Omental fat pad (tissue), 3 donors: ENCODE measurements at regions not wholly inside any gene's neighbourhood (a gene's known extent, or its start where the extent isn't known, plus 50 kb on each side); places are given as distances from the start of the nearest gene placed in this dataset.
"Not testable (repeated sequence)": the region's sequence is repeated elsewhere in the genome, so short reads cannot be mapped to it uniquely, and the experiment has no call there.

Source experiments
- ATAC-seq: fragments of 150-250 bp; one replicate; pipeline ENCODE4 v1.9.1; 2016; ENCODE audit warnings: mild to moderate bottlenecking, moderate library complexity; ENCODE audit not compliant: low FRiP score
- DNase-seq: peaks from one replicate; pipeline ENCODE4 v3.0.0-alpha.2; 2019; ENCODE audit warnings: low spot score
- TF ChIP-seq, protein P1 (sequence below), 3 donors: fragments of 450-650 bp; IDR thresholded peaks; one replicate each; pipeline ENCODE4 v1.5.1; 2016 to 2017; ENCODE audit warnings: antibody characterized with exemption in 3 of 3, mild to moderate bottlenecking in 3 of 3, moderate library complexity in 2 of 3

DNA sequence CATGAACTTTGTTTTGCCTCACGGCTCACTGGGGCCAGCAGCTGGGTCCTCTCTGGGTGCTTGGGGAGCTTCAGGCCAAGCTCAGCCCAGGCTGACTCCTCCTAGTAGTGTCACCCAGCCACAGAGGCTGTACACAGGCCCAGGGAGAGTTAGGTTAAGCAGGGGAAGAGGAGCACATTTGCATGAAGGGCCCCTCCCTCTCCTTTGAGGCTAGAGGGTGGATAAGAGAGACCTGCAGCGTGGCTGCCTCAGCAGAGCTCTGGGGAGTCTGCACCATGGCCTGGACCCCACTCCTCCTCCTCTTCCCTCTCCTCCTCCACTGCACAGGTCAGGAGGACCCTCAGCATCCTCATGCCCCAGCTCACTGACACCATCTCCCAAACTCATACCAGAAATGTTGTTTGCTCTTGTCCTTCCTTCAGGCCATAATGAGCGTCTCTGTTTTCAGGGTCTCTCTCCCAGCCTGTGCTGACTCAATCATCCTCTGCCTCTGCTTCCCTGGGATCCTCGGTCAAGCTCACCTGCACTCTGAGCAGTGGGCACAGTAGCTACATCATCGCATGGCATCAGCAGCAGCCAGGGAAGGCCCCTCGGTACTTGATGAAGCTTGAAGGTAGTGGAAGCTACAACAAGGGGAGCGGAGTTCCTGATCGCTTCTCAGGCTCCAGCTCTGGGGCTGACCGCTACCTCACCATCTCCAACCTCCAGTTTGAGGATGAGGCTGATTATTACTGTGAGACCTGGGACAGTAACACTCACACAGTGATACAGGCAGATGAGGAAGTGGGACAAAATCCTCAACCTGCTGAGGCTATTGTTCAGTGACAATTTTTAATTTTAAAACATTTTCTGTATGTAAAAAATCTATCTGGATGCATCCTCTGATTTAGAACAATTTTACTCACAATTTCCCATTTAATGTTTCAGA, 82.4 kb upstream of the VPREB1 start:
- ATAC-seq (no peak), DNase-seq (no peak)
- TF ChIP-seq, protein P1, sequence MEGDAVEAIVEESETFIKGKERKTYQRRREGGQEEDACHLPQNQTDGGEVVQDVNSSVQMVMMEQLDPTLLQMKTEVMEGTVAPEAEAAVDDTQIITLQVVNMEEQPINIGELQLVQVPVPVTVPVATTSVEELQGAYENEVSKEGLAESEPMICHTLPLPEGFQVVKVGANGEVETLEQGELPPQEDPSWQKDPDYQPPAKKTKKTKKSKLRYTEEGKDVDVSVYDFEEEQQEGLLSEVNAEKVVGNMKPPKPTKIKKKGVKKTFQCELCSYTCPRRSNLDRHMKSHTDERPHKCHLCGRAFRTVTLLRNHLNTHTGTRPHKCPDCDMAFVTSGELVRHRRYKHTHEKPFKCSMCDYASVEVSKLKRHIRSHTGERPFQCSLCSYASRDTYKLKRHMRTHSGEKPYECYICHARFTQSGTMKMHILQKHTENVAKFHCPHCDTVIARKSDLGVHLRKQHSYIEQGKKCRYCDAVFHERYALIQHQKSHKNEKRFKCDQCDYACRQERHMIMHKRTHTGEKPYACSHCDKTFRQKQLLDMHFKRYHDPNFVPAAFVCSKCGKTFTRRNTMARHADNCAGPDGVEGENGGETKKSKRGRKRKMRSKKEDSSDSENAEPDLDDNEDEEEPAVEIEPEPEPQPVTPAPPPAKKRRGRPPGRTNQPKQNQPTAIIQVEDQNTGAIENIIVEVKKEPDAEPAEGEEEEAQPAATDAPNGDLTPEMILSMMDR (IDR thresholded peaks at IDR 0.05), result no peak

DNA sequence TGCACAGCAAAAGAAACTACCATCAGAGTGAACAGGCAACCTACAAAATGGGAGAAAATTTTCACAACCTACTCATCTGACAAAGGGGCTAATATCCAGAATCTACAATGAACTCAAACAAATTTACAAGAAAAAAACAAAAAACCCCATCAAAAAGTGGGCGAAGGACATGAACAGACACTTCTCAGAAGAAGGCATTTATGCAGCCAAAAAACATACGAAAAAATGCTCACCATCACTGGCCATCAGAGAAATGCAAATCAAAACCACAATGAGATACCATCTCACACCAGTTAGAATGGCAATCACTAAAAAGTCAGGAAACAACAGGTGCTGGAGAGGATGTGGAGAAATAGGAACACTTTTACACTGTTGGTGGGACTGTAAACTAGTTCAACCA, 83.8 kb upstream of the VPREB1 start:
- ATAC-seq, DNase-seq: not testable (repeated sequence)

DNA sequence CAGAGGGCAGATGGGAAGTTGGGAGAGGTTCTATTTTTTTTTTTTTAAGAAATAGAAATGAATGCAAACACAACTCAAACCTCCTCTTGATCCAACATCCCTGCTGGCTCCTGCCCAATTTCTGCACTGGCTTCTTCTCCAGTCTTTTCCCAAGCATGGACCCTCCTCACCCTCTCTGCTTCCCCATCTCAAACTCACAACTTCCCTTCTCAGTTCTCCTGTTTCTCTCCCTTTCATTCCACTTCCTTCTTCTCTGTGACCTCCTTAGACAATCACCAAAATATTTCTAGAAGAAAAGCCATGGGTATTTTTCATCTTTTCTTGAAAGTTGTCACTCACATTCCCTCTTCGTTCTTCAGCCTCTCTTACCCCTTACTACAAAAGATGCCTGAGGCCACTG, 85.2 kb upstream of the VPREB1 start:
- ATAC-seq (no peak), DNase-seq (no peak)
- TF ChIP-seq, protein P1 (IDR thresholded peaks at IDR 0.05), result no peak

DNA sequence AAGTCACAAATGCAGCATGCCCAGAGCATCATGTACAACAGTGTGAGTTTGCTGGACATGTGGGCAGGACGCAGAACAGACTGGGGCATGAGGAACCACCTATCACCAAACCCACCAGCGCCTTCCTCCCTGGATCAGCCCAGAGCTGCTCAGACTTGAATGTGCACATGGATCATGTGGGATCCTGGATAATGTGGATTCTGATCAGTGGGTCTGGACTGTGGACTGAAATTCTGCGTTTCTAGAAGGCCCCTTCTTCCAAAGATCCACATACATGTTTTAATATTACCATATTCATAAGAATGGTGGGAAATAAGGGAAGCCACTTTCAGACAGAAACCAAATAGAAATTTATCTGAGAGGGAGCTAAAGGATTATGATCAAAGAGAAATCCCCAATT, 85.6 kb upstream of the VPREB1 start:
- DNase-seq, result no peak
- TF ChIP-seq, protein P1 (IDR thresholded peaks at IDR 0.05), result no peak
- no peak for ATAC-seq

DNA sequence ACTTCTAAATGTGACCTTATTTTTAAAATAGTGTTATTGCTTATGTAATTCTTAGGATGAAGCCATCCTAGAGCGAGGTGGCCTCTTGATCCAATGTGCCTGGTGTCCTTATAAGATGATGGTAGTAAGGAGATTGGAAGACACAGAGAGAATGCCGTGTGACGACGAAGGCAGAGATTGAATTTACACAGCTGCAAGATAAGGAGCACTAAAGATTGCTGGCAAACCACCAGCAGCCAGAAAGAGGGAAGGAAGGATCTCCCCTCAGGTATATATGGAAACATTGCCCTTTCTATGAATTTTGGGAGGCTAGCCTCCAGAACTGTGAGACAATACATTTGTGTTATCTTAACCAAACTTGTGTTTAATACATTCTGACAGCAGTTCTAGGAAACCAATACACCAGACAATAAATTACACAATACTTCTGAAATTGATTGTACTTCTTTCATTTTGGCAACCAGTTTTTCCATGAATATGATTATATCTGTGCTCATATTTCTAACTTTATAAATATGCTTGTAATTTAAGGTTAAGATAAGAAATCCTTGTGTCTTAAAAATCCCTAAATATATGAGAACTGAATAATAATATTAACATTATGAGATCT, 86.3 kb upstream of the VPREB1 start:
- ATAC-seq (no peak), DNase-seq (no peak)
- TF ChIP-seq, protein P1 (IDR thresholded peaks at IDR 0.05), result no peak

DNA sequence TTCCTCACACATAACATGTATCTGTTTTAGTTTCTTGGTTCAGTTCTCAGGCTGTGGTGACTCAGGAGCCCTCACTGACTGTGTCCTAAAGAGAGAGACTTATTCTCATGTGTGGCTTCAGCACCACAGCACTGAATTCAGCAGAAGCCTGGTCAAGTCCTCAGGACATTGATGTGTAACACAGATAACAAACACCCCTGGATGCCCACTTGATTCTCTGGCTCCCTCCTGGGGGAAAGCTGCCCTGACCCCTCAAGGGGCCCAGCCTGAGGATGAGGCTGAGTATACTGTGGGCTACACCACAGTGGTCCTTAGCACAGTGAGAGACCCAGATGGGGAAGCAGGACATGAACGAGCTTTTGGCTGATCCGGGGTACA, 87.2 kb upstream of the VPREB1 start:
- ATAC-seq (no peak), DNase-seq (no peak)
- TF ChIP-seq, protein P1 (IDR thresholded peaks at IDR 0.05), result no peak

DNA sequence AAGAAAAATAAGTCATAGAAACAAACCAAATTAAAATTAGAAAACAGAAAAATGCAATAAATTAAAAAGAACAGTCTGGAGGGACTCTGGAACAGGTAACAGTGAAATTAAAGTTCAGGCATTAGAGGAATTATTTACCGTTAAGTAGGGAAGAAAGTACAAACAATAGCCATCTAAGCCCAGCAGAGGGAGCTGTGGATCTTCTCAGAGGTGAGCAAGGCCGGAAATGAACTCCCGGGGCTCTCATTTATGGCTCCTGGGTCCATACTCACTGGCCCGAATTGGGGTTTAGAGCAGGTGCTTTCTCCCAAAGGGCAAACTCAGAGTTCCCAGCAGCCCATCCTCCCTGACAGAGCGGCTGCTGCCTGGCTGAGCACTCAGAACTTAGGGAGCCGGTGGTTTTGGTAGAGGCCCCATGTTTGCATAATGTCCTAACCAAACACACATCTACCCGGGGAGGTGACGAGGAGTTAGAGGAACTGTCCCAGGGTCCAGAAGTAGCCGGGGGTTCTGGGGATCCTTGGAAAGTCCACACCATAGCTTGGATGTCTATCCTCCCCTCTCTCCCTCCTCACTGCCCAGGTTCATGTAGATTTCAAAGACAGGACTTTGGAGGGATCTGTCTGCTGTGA, 87.8 kb upstream of the VPREB1 start:
- TF ChIP-seq, protein P1 (IDR thresholded peaks at IDR 0.05), result no peak
- ATAC-seq (no peak), DNase-seq (no peak)
